ENCODE measurements at regions not wholly inside any gene's neighbourhood (a gene's known extent, or its start where the extent isn't known, plus 50 kb on each side); places are given as distances from the start of the nearest gene placed in this dataset.
A peak's percentile ranks its signal among the peaks of the same experiment; 100 is the strongest.

- no peak for TF ChIP-seq CTCF (conservative IDR thresholded peaks at IDR 0.05; ENCODE audit: low read depth, low read length)
- no peak overlapping the region for H3K4me3 ChIP-seq (ENCODE audit: low read length)
- no peak for DNase-seq (ENCODE audit: low read depth)
Observed at GRCh38 chr2:221350616-221351015, 221.5 kb downstream of the EPHA4 start.

DNA sequence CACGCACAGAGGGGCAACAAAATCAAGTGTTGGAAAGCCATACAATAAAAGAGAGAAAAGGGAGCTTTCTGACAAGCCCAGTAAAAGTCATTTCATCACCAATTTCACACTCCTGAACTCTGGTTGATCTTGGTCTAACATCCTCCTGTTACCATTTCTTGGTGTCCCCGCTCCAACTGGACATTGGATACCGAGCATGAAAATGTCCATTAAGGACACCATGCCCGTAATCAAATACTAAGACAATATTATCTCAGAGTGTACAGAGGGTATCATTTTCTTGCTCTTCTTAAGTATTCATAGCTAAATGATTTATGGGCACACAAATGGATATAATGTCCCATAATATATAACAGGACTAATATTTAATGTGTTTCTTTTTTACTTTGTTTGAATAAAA is 218.9 kb downstream of the EPHA4 start:
- DNase-seq (ENCODE audit: low read depth), result no peak
- no peak for TF ChIP-seq CTCF (conservative IDR thresholded peaks at IDR 0.05; ENCODE audit: low read depth, low read length)
- no peak overlapping the region for H3K4me3 ChIP-seq (ENCODE audit: low read length)

- H3K4me3 ChIP-seq (ENCODE audit: low read length), result no peak overlapping the region
- no peak for DNase-seq (ENCODE audit: low read depth)
- no peak for TF ChIP-seq CTCF (conservative IDR thresholded peaks at IDR 0.05; ENCODE audit: low read depth, low read length)
Observed at GRCh38 chr2:221360312-221360711, 211.8 kb downstream of the EPHA4 start.

GRCh38 chr2:221360742-221361141 is 211.4 kb downstream of the EPHA4 start:
- no peak for TF ChIP-seq CTCF (conservative IDR thresholded peaks at IDR 0.05; ENCODE audit: low read depth, low read length)
- no peak overlapping the region for H3K4me3 ChIP-seq (ENCODE audit: low read length)
- DNase-seq (ENCODE audit: low read depth), result peak; percentile 47

GRCh38 chr2:221361633-221362032 is 210.5 kb downstream of the EPHA4 start:
- no peak for TF ChIP-seq CTCF (conservative IDR thresholded peaks at IDR 0.05; ENCODE audit: low read depth, low read length)
- H3K4me3 ChIP-seq (ENCODE audit: low read length), result no peak overlapping the region
- DNase-seq (ENCODE audit: low read depth), result no peak

- no peak overlapping the region for H3K4me3 ChIP-seq (ENCODE audit: low read length)
- no peak for TF ChIP-seq CTCF (conservative IDR thresholded peaks at IDR 0.05; ENCODE audit: low read depth, low read length)
Observed at GRCh38 chr2:221364672-221365071, 207.4 kb downstream of the EPHA4 start.

More at GRCh38 chr2:221364672-221365071, 207.4 kb downstream of the EPHA4 start:
- DNase-seq (ENCODE audit: low read depth), result no peak
